ENCODE measurements at regions not wholly inside any gene's neighbourhood (a gene's known extent, or its start where the extent isn't known, plus 50 kb on each side); places are given as distances from the start of the nearest gene placed in this dataset.

DNA sequence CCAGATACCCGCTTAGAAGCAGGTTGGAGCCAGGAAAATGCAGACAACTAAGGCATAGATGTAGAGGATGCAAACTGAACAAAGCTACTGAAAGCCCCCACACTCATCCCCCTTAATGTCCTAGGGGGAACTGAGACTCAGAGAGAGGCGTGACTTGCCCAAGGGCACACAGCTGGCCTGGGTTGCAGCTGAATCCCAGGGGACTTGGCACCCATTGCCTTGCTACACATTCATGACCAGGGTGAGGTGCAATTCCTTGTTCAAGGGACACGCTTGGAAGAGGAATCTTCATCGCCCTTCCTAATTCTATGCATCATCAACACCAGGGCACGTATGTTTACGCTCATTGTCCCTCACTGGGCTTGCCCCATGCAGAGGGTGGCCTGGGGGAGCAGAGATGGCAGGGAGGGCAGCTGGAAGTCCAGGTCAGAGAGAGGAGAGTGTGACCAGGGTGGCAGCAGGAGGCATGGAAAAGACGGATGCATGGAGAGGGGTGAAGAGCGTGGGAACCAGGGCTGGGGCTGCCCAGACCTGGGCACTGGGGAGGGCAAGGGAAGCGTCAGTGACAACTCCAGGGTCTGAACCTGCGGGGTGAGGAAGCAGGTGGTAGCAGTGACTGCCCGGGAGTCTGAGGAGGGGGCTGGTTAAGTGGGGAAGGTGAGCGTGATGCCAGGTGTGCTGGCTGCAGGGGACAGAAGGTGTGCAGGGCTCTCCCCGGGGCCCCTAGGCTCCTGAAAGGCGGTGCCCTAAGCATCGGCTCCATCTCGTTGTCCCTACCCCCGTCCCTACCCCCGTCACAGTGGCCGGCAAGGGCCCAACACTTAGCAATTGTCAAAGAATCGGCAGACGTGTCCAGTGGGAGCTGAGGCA, 267.1 kb upstream of the TNRC6C start:
- Mint-ChIP-seq H3K27me3 (no peaks in the 10 kb centered on the region), H3K27ac (no peak overlapping the region), H3K4me3 (no peak overlapping the region), H3K36me3 (no peaks in the 10 kb centered on the region), H3K4me1 (ENCODE audit: low read depth) (peaks cover 36% of the 10 kb centered on the region), H3K9me3 (ENCODE audit: low read depth) (no peaks in the 10 kb centered on the region)

DNA sequence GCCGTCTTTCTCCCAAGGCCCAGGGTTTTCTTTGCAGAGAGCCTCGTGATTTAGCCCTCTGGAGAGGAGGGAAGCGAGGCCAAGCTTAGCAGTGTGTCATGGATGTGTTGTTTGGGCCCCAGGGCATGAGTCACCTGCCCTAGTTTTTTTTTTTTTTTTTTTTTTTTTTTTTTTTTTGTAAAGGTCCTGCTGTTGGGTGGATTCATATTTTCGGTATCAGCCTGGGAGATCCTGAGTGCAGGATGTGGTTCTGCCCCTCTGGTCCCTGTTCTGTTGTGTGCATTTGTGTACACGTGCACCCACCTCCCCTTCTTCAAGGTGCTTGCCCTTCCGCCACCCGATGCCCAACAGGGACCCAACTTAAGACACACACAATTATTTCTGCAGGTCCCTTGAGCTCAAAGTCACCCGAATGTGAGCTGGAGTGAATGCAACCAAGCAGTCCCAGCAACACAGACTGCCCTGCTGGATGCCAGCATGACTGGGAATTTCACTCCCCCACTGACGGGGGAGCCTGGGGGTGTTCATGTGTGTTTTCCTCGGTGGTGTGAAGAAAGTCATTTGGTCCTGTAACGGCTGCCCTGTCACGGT, 265.8 kb upstream of the TNRC6C start:
- H3K27me3 Mint-ChIP-seq, result no peaks in the 10 kb centered on the region
- H3K36me3 Mint-ChIP-seq, result no peaks in the 10 kb centered on the region
- peaks cover 40% of the 10 kb centered on the region for H3K4me1 Mint-ChIP-seq (ENCODE audit: low read depth)
- no peak overlapping the region for H3K4me3 Mint-ChIP-seq
- H3K9me3 Mint-ChIP-seq (ENCODE audit: low read depth), result no peaks in the 10 kb centered on the region
- no peak overlapping the region for H3K27ac Mint-ChIP-seq

DNA sequence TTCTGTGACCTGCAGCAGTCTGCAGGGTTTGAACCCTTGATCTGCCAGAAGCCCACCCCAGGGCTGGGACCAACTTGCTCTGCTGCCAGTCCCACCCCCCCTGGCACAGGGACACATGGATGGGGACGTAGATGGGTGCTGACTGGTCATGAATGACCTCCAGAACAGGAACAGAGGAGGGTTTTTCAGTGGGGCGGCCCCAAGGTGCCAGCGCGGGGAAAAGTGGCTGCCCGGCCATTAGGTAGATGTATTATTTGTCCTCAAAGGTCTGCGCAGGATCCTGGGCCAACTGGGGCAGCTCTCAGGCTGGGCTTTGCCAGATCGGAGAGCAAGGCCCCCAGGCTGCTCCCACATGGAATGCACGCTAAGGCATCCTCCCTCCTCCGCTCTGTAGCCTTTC, 265.2 kb upstream of the TNRC6C start:
- Mint-ChIP-seq H3K4me3 (no peak overlapping the region), H3K36me3 (no peaks in the 10 kb centered on the region), H3K4me1 (ENCODE audit: low read depth) (peaks cover 40% of the 10 kb centered on the region), H3K9me3 (ENCODE audit: low read depth) (no peaks in the 10 kb centered on the region), H3K27ac (no peak overlapping the region), H3K27me3 (no peaks in the 10 kb centered on the region)

DNA sequence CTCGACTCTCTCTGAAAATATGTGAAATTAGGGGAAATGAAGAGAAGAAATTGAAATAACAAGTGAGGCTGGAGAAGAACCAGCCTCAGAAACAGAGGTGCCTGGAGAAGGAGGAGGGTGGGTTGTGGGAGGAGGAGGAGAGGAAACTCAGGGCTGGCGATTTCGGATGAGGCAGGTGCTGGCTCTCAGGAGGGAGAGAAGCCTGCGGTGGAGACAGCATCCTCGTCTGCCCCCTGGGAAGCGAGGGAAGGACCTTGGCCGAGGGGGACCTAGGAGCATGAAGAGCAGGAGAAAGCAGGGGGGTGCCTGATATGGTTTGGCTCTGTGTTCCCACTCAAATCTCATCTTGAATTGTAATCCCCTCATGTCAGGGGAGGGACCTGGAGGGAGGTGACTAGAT, 264.7 kb upstream of the TNRC6C start:
- H3K27me3 Mint-ChIP-seq, result no peaks in the 10 kb centered on the region
- H3K36me3 Mint-ChIP-seq, result no peaks in the 10 kb centered on the region
- H3K4me3 Mint-ChIP-seq, result no peak overlapping the region
- peaks cover 40% of the 10 kb centered on the region for H3K4me1 Mint-ChIP-seq (ENCODE audit: low read depth)
- H3K9me3 Mint-ChIP-seq (ENCODE audit: low read depth), result no peaks in the 10 kb centered on the region
- H3K27ac Mint-ChIP-seq, result no peak overlapping the region

DNA sequence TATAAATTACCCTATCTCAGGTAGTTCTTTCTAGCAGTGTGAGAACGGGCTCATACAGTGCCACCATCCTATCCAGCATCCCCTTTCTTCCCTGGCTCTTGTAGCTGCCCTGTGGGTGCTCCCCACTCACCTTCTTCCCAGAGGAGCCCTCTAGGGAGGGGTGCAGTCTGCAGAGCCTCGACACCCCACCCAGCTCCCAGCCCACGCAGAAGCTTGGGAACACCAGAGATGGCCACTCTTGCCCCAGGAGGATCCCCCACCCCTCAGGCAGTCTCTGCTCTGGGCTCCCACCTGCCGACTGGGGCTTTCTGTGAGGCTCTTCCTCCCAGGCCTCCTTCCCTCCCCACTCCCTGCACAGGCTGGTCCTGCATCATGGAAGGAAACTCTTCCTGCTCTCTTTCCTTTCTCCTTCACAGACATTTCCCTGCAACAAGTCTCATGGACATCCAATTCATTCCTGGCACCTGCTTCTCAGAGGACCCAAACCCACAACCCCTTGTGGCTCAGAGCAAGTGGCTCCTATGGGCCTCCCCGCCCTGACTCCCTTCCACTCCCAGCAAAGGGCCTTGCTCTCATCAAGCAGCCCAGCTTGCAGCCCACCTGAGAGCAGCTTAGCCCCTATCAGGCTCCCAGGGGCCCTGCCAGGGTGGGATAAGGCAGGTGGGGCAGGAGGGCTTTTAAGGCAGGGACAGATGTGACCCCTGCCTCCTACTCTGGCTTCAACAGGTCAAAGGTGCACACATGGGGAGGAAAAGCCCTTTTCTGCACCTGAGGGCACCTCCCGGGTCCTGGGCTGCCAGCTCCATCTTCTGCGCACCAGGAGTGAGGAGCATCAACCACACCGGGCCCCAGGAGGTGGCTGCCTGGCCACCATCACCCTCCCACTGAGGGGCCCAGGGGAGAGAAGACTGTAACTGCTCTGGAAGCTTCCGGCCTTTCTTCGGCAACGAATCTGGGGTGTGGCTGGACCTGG, 263.8 kb upstream of the TNRC6C start:
- H3K4me1 Mint-ChIP-seq (ENCODE audit: low read depth), result peaks cover 39% of the 10 kb centered on the region
- no peaks in the 10 kb centered on the region for H3K36me3 Mint-ChIP-seq
- no peaks in the 10 kb centered on the region for H3K9me3 Mint-ChIP-seq (ENCODE audit: low read depth)
- no peak overlapping the region for H3K27ac Mint-ChIP-seq
- H3K27me3 Mint-ChIP-seq, result no peaks in the 10 kb centered on the region
- H3K4me3 Mint-ChIP-seq, result no peak overlapping the region

DNA sequence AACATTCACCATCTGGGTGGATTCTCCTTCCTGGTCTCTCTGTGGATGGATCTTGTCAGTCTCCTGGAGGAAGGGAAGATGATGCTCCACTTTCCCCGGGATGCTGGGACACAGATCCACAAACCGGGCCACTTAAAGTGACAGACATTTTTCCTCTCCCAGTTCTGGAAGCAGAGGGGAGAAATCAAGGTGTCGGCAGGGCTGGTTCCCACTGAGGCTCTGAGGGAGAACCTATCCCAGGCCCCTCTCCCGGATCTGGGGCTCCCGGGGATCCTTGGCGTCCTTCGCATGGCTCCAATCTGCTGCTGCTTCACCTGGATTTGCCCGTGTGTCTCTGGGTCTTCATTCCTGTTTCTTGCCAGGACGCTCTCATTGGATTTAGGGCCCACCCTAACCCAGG, 263.1 kb upstream of the TNRC6C start:
- Mint-ChIP-seq H3K27ac (no peak overlapping the region), H3K4me3 (no peak overlapping the region), H3K9me3 (ENCODE audit: low read depth) (no peaks in the 10 kb centered on the region), H3K36me3 (no peaks in the 10 kb centered on the region), H3K27me3 (no peaks in the 10 kb centered on the region), H3K4me1 (ENCODE audit: low read depth) (peaks cover 35% of the 10 kb centered on the region)

DNA sequence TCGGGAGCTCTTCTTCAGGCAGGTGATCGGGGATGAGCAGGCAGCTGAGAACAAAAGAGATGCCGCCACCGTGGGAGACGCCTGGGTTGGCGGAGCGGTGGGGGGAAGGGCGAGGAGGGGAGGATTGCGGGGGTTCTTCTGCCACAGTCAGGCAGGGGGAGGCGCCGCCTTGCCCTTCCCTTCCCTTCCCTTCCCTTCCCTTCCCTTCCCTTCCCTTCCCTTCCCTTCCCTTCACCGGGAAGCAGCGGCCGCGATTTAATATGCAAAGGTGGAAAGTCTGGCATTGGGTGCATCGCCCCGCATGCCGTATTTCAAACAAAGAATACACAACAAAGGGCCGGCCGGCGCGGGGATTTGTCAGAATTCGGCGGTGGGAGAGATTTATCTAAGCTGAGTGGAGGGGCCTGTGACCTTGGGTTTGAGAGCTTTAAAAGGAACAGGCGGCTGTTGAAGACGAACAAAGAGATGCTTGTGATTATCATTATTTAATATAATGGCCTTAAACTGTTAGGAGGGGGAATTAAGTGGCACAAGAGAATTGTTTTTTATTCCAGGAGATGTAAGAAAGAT, 262.3 kb upstream of the TNRC6C start:
- H3K27ac Mint-ChIP-seq, result no peak overlapping the region
- peaks cover 26% of the 10 kb centered on the region for H3K4me1 Mint-ChIP-seq (ENCODE audit: low read depth)
- peak overlapping the region; percentile 44 for H3K4me3 Mint-ChIP-seq
- H3K27me3 Mint-ChIP-seq, result no peaks in the 10 kb centered on the region
- H3K9me3 Mint-ChIP-seq (ENCODE audit: low read depth), result no peaks in the 10 kb centered on the region
- H3K36me3 Mint-ChIP-seq, result no peaks in the 10 kb centered on the region

DNA sequence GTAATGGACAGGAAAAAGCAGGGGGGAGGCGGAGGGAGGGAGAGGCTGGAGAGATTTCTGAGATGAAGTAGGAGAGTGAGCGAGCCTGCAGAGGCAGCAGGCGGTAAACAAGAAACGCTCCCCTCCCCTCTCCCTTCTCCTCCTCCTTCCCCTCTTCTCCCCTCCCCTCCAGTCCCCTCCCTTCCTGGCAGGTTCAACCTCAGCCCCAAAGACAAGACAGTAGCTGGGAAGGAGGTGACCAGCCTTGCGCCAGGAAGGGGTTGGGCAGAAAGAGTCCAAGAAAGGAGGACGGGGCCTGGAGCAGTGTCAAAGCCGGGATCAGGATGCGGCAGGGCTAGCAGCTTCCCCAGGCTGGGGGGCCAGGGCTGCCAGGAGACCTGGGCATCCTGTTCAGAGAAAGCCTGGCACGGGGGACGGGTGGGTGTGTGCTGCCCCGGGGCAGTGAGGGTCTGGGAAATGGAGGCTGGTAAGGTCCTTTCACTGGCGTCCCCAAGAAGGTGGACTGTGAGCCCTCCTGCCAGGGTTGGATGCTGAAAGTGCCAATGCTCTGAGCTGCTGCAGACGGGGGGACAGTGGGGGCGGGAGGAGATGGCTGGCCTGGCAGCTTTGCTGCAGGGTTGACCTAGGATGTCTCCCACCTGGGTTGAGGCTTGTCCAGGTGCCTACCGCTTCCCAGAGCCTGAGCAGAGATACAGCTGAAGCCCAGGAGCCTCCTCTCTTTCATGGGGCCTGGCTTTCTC, 261.6 kb upstream of the TNRC6C start:
- H3K27ac Mint-ChIP-seq, result no peak overlapping the region
- no peaks in the 10 kb centered on the region for H3K27me3 Mint-ChIP-seq
- no peak overlapping the region for H3K4me3 Mint-ChIP-seq

DNA sequence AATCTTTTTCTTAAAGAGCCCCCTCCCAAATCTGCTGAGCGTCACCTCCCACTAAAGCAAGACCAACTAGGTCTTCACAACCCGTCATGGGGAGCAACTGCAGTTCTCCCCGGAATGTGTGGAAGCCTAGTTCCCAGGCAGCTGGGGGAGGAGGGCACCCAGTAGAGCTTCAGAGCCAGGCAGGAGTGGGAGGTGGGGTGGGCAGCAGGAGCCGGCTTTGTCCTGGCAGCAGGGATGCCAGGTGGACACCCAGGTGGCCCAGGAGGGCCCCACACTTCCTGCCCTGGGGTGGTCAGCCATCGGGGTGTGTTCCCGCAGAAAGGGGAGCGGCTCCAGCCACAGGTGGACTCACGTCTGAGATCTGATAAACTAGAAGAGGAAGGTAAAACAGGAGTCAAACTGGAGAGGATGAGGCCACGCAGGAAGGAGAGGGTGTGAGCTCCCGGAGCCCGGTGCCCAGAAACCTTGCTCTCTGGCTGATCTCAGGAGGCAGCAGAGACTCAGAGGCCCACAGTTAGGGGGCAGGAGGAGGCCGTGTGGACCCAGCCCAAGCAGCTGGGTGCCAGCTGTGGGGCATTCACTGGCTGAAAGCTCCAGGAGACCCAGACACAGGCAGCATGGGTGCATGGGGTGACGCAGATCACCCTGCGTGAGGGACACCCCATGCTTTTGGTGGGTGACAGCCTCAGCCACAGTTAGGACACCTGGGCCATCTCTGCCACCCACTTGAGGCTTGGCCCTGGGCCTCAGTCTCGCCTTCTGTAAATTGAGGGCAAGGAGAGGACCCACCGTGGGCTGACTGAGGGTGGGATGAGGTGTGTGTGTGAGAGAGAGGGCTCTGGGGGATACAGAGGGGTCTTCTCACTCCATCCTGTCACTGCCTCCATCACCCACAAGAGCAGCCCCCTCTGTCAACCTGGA, 260.8 kb upstream of the TNRC6C start:
- Mint-ChIP-seq H3K4me3 (no peak overlapping the region), H3K27me3 (no peaks in the 10 kb centered on the region), H3K27ac (no peak overlapping the region), H3K36me3 (no peaks in the 10 kb centered on the region), H3K4me1 (ENCODE audit: low read depth) (peaks cover 14% of the 10 kb centered on the region), H3K9me3 (ENCODE audit: low read depth) (peaks cover 6% of the 10 kb centered on the region)

More for the DNA sequence above, 261.6 kb upstream of the TNRC6C start:
- no peaks in the 10 kb centered on the region for H3K36me3 Mint-ChIP-seq
- no peaks in the 10 kb centered on the region for H3K9me3 Mint-ChIP-seq (ENCODE audit: low read depth)
- peaks cover 22% of the 10 kb centered on the region for H3K4me1 Mint-ChIP-seq (ENCODE audit: low read depth)

DNA sequence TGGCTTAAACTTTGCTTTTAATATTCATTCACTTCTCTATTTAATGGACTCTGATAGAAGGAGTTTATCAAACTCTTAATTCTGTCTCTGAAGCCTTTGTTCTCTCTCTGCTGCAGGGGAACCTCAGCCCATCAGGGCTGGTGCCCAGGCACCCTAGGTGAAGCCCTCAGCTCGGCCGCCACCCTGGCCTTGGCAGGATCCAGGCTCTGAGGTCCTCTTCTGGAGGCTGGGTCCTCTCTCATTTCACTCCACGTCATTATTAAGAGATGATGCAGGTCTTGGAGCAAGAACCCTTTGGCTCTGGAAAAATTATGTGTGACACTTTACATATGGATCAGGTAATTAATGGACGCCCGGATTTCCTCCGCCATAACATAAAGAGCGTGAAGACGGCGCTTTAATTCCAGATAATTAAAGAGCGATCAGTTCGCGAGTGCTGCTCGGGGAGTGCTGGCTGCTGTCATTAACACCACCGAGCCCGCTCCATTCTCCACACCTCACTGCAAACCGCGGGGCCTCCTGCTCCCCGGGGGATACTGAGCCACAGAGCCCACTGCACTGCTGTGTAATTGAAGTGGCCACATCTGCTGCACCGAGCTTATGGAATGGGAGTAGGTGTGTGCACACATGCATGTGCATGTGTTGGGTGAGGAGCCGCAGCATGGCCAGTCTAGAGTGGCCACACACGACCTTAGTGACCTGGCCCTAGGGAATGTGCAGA, 259.4 kb upstream of the TNRC6C start:
- Mint-ChIP-seq H3K4me3 (no peak overlapping the region), H3K27me3 (no peaks in the 10 kb centered on the region), H3K36me3 (peaks cover 2% of the 10 kb centered on the region), H3K9me3 (ENCODE audit: low read depth) (peaks cover 10% of the 10 kb centered on the region), H3K27ac (peak overlapping the region; percentile 16), H3K4me1 (ENCODE audit: low read depth) (peaks cover 12% of the 10 kb centered on the region)

DNA sequence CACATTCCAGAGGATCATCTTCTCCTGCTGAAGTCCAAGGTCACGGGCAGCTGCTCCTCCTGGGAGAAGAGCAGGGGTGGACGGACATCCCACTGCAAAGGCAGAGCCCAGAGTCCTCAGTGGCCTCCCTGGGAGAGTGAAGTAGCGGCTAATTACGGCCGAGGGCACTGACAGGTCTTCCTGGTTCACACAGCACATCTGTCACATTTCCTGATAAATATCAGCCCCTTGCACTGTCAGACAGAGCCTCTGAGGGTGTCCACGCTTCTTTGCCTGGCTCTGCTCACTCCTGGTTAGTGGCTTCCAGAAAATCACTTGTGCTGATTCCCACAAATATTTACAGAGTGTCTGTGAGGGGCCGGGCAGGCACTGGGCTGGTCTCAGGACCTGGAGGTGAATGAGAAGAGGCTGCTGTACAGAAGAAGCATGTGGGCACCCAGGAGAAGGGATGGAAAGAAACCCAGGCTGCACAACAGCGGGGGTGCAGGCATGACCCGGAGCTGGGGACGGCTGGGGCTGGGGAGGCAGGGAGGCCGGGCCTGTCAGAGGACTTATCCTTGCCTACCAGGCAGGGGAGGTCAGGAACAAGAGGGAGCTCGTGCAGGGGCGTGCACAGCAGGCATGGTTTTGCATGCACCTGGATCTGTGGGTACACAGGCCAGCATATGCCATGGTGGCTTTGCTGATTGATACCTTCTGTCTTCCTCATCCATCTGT, 258.2 kb upstream of the TNRC6C start:
- no peak overlapping the region for H3K27ac Mint-ChIP-seq
- H3K4me1 Mint-ChIP-seq (ENCODE audit: low read depth), result peaks cover 10% of the 10 kb centered on the region
- H3K36me3 Mint-ChIP-seq, result peaks cover 2% of the 10 kb centered on the region
- H3K9me3 Mint-ChIP-seq (ENCODE audit: low read depth), result peaks cover 16% of the 10 kb centered on the region
- no peaks in the 10 kb centered on the region for H3K27me3 Mint-ChIP-seq
- H3K4me3 Mint-ChIP-seq, result no peak overlapping the region

DNA sequence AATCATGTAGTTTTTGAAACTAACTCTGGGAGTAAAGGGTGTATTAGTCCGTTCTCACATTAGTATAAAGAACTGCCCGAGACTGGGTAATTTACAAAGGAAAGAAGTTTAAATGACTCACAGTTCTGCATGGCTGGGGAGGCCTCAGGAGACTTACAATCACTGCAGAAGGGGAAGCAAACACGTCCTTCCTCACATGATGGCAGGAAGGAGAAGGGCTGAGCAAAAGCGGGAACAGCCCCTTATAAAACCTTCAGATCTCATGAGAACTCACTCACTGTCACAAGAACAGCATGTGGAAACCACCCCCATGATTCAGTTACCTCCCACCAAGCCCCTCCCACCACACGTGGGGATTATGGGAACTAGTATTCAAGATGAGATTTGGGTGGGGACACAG, 256.5 kb upstream of the TNRC6C start:
- Mint-ChIP-seq H3K27me3 (no peaks in the 10 kb centered on the region), H3K4me3 (no peak overlapping the region), H3K27ac (no peak overlapping the region), H3K9me3 (ENCODE audit: low read depth) (peaks cover 16% of the 10 kb centered on the region), H3K4me1 (ENCODE audit: low read depth) (peaks cover 2% of the 10 kb centered on the region), H3K36me3 (peaks cover 2% of the 10 kb centered on the region)
